ENCODE measurements at regions not wholly inside any gene's neighbourhood (a gene's known extent, or its start where the extent isn't known, plus 50 kb on each side); places are given as distances from the start of the nearest gene placed in this dataset.

DNA sequence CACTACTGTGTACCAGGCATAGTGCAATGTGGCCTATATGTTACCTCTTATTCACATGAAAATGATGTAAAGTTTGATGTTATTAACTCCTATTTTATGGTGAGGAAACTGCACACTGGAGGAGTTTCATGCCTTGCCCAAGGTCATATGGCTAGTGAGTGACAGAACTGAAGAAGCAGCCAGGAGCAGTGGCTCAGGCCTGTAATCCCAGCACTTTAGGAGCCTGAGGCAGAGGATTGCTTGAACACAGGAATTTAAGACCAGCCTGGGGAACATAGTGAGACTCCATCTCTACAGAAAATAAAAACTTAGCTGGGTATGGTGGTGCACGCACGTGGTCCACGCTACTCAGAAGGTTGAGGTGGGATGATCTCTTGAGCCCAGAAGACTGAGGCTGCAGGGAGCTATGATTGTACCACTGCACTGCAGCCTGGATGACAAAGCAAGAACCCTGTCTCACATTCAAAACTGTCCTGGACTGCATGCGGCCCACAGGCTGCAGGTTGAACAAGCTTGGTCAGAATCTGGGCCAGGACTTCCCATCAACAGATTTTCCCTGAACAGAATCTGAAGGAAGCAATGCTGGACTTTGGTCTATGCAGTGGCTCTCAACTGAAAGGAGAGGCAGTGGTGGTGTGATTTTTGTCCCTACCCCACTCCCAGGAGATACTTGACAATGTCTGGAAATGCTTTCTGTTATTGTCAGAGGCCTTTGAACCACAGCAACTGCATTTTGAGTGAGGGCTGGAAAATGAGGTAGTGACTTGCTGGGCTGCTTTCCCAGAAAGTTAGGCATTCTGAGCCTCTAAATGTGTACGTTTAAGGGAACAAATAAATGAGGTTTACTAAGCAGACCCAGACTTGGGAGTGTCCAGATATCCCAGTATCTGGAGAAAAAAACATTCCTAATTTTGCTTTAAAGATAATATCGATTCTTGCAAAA is 479.5 kb downstream of the TMEM114 start:
- no peaks in the 10 kb centered on the region for H3K36me3 Mint-ChIP-seq (ENCODE audit: low read depth, unreplicated experiment)
- H3K4me1 Mint-ChIP-seq (ENCODE audit: unreplicated experiment): no peaks in the 10 kb centered on the region
- H3K9me3 Mint-ChIP-seq (ENCODE audit: unreplicated experiment): peaks cover 13% of the 10 kb centered on the region
- no peak for DNase-seq (ENCODE audit: low spot score)
- peaks cover 4% of the 10 kb centered on the region for H3K27me3 Mint-ChIP-seq (ENCODE audit: unreplicated experiment)
- no peak overlapping the region for H3K27ac Mint-ChIP-seq (ENCODE audit: unreplicated experiment)
- H3K4me3 Mint-ChIP-seq (ENCODE audit: unreplicated experiment): no peak overlapping the region
- TF ChIP-seq, protein P1, sequence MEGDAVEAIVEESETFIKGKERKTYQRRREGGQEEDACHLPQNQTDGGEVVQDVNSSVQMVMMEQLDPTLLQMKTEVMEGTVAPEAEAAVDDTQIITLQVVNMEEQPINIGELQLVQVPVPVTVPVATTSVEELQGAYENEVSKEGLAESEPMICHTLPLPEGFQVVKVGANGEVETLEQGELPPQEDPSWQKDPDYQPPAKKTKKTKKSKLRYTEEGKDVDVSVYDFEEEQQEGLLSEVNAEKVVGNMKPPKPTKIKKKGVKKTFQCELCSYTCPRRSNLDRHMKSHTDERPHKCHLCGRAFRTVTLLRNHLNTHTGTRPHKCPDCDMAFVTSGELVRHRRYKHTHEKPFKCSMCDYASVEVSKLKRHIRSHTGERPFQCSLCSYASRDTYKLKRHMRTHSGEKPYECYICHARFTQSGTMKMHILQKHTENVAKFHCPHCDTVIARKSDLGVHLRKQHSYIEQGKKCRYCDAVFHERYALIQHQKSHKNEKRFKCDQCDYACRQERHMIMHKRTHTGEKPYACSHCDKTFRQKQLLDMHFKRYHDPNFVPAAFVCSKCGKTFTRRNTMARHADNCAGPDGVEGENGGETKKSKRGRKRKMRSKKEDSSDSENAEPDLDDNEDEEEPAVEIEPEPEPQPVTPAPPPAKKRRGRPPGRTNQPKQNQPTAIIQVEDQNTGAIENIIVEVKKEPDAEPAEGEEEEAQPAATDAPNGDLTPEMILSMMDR (IDR thresholded peaks at IDR 0.05; ENCODE audit: unreplicated experiment): no peak

DNA sequence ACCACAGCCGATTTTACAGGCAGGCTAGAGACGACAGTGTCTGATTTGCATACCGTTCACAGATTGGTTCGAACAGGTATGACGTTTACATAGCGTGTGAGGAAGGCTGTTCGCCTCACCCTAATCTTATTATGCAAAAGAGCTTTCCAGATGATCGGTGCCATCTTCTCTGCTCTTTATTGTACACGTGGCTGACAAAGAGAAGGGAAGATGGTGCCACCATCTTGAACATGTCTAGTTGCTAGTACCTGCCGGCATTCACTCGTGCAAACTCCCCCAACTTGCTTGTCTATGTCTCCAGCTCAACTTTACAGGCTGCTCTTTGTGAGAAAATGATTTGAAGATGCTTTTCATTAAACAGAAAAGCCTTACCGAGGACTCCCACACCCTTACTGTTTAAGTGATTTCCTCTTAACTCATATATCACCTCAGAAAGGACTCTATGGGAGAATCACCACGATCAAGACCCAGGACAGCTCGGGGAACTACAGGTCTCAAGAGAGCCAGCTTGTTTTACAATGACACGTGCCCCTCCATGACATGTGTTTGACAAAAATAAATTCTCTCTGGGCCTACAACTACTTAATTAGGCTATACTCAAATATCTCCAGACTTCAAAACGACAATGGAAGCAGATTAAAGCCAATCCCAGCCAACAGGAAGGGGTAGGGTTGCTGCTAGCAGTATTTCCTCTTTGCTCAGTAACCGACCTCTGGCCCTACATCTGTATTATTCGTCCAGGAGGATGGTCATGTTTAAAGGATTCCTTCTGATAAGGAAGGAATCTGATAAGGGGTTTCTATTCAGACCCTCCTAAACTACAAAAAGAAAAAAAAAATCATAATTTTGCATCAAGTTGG is 480.6 kb downstream of the TMEM114 start:
- Mint-ChIP-seq H3K36me3 (ENCODE audit: low read depth, unreplicated experiment) (no peaks in the 10 kb centered on the region), H3K4me1 (ENCODE audit: unreplicated experiment) (no peaks in the 10 kb centered on the region), H3K9me3 (ENCODE audit: unreplicated experiment) (peaks cover 13% of the 10 kb centered on the region), H3K27me3 (ENCODE audit: unreplicated experiment) (peaks cover 4% of the 10 kb centered on the region), H3K4me3 (ENCODE audit: unreplicated experiment) (no peak overlapping the region), H3K27ac (ENCODE audit: unreplicated experiment) (no peak overlapping the region)
- no peak for DNase-seq (ENCODE audit: low spot score)
- TF ChIP-seq, protein P1 (IDR thresholded peaks at IDR 0.05; ENCODE audit: unreplicated experiment): no peak

DNA sequence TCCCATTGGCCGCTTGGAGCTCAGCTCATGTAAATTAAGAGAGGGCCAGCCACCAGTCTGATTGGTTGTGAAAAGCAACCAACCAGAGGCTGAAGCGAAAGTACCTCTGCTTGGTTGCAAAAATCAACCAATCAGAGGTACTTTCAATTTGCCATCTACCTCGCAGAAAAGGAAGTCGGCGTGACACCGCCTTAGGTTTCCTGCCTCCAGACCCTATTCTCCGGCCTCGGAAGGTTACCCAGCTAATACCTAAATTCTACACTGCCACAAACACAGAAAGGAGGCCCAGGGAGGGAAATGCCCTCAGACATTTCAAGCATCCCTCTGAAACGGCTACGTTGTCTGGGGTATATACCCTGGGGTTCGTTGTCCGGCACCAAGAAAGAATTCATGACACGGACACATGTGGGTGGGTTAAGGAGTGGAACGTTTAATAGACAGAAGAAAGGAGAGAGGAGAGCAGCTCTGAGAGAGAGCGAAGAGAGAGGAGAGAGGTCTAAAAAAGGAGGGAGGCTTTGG is 481.3 kb downstream of the TMEM114 start:
- no peaks in the 10 kb centered on the region for H3K4me1 Mint-ChIP-seq (ENCODE audit: unreplicated experiment)
- no peak overlapping the region for H3K27ac Mint-ChIP-seq (ENCODE audit: unreplicated experiment)
- H3K9me3 Mint-ChIP-seq (ENCODE audit: unreplicated experiment): peaks cover 13% of the 10 kb centered on the region
- TF ChIP-seq, protein P1 (IDR thresholded peaks at IDR 0.05; ENCODE audit: unreplicated experiment): no peak
- peaks cover 4% of the 10 kb centered on the region for H3K27me3 Mint-ChIP-seq (ENCODE audit: unreplicated experiment)
- H3K4me3 Mint-ChIP-seq (ENCODE audit: unreplicated experiment): no peak overlapping the region
- no peak for DNase-seq (ENCODE audit: low spot score)
- H3K36me3 Mint-ChIP-seq (ENCODE audit: low read depth, unreplicated experiment): no peaks in the 10 kb centered on the region

GRCh38 chr16:8107296-8107695 is 483.0 kb downstream of the TMEM114 start:
- H3K27ac Mint-ChIP-seq (ENCODE audit: unreplicated experiment): no peak overlapping the region
- no peaks in the 10 kb centered on the region for H3K36me3 Mint-ChIP-seq (ENCODE audit: low read depth, unreplicated experiment)
- H3K4me3 Mint-ChIP-seq (ENCODE audit: unreplicated experiment): no peak overlapping the region

More at GRCh38 chr16:8107296-8107695, 483.0 kb downstream of the TMEM114 start:
- H3K4me1 Mint-ChIP-seq (ENCODE audit: unreplicated experiment): no peaks in the 10 kb centered on the region
- DNase-seq (ENCODE audit: low spot score): no peak
- H3K27me3 Mint-ChIP-seq (ENCODE audit: unreplicated experiment): peaks cover 1% of the 10 kb centered on the region
- TF ChIP-seq, protein P1 (IDR thresholded peaks at IDR 0.05; ENCODE audit: unreplicated experiment): no peak
- H3K9me3 Mint-ChIP-seq (ENCODE audit: unreplicated experiment): no peaks in the 10 kb centered on the region

Data from endothelial cell (in vitro differentiated cells).